ENCODE measurements at regions not wholly inside any gene's neighbourhood (a gene's known extent, or its start where the extent isn't known, plus 50 kb on each side); places are given as distances from the start of the nearest gene placed in this dataset.

DNA sequence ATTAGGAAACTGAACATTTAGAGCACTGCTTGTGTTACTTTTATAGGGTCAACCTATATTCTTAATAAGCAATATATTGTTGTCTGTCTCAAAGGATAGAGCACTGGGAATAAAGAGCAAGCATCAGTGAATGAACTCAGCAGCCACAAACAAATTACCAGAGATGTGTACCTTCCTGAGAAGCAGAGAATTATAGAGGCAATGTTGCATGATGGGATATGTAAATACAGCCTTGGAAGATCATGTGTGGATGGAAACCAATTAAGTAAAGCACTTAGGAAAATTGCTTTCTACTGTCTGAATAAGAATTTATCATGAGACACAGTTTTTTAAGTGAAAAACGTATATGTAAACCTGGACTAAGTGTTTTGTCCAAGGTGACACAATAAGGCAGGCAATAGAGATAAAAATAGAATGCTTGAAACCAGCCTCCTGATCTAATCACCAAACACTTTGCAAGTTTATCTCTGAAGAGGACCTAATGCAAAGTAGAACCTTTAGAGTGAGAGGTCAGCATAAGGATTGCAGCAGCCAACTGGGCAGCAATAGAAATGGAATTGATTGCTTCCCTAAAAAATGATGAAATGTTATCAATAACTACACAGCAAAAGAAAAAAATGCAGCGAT lies 848.0 kb downstream of the TUSC7 start:
- H3K27me3 ChIP-seq, result no peaks in the 10 kb centered on the region
- TF ChIP-seq EP300 (IDR thresholded peaks at IDR 0.05) (no peak), POLR2A (IDR thresholded peaks at IDR 0.05) (no peak), POLR2AphosphoS5 (IDR thresholded peaks at IDR 0.05) (no peak)
- TF ChIP-seq, protein P1, sequence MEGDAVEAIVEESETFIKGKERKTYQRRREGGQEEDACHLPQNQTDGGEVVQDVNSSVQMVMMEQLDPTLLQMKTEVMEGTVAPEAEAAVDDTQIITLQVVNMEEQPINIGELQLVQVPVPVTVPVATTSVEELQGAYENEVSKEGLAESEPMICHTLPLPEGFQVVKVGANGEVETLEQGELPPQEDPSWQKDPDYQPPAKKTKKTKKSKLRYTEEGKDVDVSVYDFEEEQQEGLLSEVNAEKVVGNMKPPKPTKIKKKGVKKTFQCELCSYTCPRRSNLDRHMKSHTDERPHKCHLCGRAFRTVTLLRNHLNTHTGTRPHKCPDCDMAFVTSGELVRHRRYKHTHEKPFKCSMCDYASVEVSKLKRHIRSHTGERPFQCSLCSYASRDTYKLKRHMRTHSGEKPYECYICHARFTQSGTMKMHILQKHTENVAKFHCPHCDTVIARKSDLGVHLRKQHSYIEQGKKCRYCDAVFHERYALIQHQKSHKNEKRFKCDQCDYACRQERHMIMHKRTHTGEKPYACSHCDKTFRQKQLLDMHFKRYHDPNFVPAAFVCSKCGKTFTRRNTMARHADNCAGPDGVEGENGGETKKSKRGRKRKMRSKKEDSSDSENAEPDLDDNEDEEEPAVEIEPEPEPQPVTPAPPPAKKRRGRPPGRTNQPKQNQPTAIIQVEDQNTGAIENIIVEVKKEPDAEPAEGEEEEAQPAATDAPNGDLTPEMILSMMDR (IDR thresholded peaks at IDR 0.05), result no peak
- H3K4me3 ChIP-seq, result no peak overlapping the region
- H3K27ac ChIP-seq, result no peak overlapping the region
- H3K36me3 ChIP-seq, result no peaks in the 10 kb centered on the region
- H3K9me3 ChIP-seq, result no peaks in the 10 kb centered on the region
- 60 to 81% methylated on average over 2 of the region's 2 CpGs for WGBS, 2 donors (ENCODE audit: low coverage in 1 of 2)
- H3K4me1 ChIP-seq, result no peaks in the 10 kb centered on the region
- no peak for ATAC-seq

GRCh38 chr3:117558681-117559080 lies 849.1 kb downstream of the TUSC7 start:
- 70 to 100% methylated on average over 1 of the region's 1 CpG for WGBS, 2 donors (ENCODE audit: low coverage in 1 of 2)
- no peaks in the 10 kb centered on the region for H3K27me3 ChIP-seq
- no peak overlapping the region for H3K4me3 ChIP-seq
- no peaks in the 10 kb centered on the region for H3K36me3 ChIP-seq
- H3K27ac ChIP-seq, result no peak overlapping the region
- no peaks in the 10 kb centered on the region for H3K9me3 ChIP-seq
- TF ChIP-seq, protein P1 (IDR thresholded peaks at IDR 0.05), result no peak
- TF ChIP-seq POLR2A (IDR thresholded peaks at IDR 0.05) (no peak), POLR2AphosphoS5 (IDR thresholded peaks at IDR 0.05) (no peak), EP300 (IDR thresholded peaks at IDR 0.05) (no peak)
- ATAC-seq, result no peak
- no peaks in the 10 kb centered on the region for H3K4me1 ChIP-seq

GRCh38 chr3:117562000-117562399 lies 852.4 kb downstream of the TUSC7 start:
- WGBS, 2 donors (ENCODE audit: low coverage in 1 of 2), result 79% methylated on average over 2 of the region's 2 CpGs; no CpG with 5 or more reads in 1 of the 2 donors
- TF ChIP-seq EP300 (IDR thresholded peaks at IDR 0.05) (no peak), POLR2AphosphoS5 (IDR thresholded peaks at IDR 0.05) (no peak), POLR2A (IDR thresholded peaks at IDR 0.05) (no peak)
- TF ChIP-seq, protein P1 (IDR thresholded peaks at IDR 0.05), result no peak
- no peak for ATAC-seq
- no peaks in the 10 kb centered on the region for H3K9me3 ChIP-seq
- no peak overlapping the region for H3K4me3 ChIP-seq
- no peaks in the 10 kb centered on the region for H3K36me3 ChIP-seq
- H3K27me3 ChIP-seq, result no peaks in the 10 kb centered on the region
- no peaks in the 10 kb centered on the region for H3K4me1 ChIP-seq
- H3K27ac ChIP-seq, result no peak overlapping the region

- Histone ChIP-seq H3K27ac (no peak overlapping the region), H3K36me3 (no peaks in the 10 kb centered on the region), H3K4me3 (no peak overlapping the region), H3K9me3 (no peaks in the 10 kb centered on the region), H3K27me3 (no peaks in the 10 kb centered on the region), H3K4me1 (no peaks in the 10 kb centered on the region)
- no peak for ATAC-seq
- 67 to 69% methylated on average over 2 to 4 of the region's 4 CpGs for WGBS, 2 donors (ENCODE audit: low coverage in 1 of 2)
- TF ChIP-seq EP300 (IDR thresholded peaks at IDR 0.05), result no peak
These were observed 853.5 kb downstream of the TUSC7 start for GRCh38 chr3:117563063-117563462.

DNA sequence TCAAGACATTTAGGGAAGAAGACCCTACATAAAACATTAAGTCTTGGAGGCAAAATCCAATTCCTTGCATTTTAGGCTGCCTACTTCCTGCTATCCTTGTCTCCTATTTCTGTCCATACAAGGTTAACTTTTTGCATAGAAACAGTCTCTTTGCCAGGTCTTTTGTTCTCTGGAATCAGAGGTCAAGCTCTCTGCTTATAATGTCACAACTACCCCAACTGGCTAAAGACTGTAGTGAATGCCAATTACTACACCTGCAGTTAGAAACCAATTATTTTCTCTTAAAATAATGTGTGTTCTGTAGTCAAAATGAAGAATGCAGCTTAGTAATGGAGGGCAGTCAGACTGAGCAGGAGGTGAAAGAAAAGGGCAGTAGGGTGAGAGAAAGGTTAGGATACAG lies 856.2 kb downstream of the TUSC7 start:
- ATAC-seq, result no peak
- Histone ChIP-seq H3K27me3 (no peaks in the 10 kb centered on the region), H3K4me3 (no peak overlapping the region), H3K36me3 (no peaks in the 10 kb centered on the region), H3K27ac (no peak overlapping the region), H3K4me1 (no peaks in the 10 kb centered on the region), H3K9me3 (no peaks in the 10 kb centered on the region)
- TF ChIP-seq POLR2AphosphoS5 (IDR thresholded peaks at IDR 0.05), result no peak
- no peak for TF ChIP-seq EP300 (IDR thresholded peaks at IDR 0.05)
- no peak for TF ChIP-seq POLR2A (IDR thresholded peaks at IDR 0.05)
- TF ChIP-seq, protein P1 (IDR thresholded peaks at IDR 0.05), result no peak
